H4 (cell line): ENCODE measurements at regions not wholly inside any gene's neighbourhood (a gene's known extent, or its start where the extent isn't known, plus 50 kb on each side); places are given as distances from the start of the nearest gene placed in this dataset.
"Not testable (repeated sequence)": the region's sequence is repeated elsewhere in the genome, so short reads cannot be mapped to it uniquely, and the experiment has no call there.

Source experiments
- DNase-seq: peaks from one replicate; pipeline ENCODE4 v3.0.0-alpha.2; 2015; ENCODE audit warnings: low spot score

GRCh38 chr13:105863300-105863920, 672.1 kb downstream of the EFNB2 start:
- no peak for DNase-seq

DNA sequence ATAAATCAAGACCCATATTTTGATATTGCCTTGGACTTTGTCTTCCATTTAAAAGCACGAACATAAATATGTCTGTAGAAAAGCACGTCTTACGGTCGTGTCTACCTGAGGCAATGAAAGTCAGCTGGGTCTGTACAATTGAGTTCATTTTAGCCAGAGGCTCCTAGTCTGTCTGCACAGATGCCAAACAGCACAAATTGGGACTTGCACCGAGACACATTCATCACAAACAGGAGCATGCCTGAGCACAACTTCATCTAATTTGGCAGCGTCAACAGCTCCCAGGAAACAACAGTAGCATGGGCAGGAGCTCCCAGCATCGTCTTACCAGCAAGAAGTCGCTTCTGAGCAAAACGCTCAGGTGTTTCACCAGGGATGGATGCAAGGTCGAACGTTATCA, 687.0 kb downstream of the EFNB2 start:
- DNase-seq = no peak

DNA sequence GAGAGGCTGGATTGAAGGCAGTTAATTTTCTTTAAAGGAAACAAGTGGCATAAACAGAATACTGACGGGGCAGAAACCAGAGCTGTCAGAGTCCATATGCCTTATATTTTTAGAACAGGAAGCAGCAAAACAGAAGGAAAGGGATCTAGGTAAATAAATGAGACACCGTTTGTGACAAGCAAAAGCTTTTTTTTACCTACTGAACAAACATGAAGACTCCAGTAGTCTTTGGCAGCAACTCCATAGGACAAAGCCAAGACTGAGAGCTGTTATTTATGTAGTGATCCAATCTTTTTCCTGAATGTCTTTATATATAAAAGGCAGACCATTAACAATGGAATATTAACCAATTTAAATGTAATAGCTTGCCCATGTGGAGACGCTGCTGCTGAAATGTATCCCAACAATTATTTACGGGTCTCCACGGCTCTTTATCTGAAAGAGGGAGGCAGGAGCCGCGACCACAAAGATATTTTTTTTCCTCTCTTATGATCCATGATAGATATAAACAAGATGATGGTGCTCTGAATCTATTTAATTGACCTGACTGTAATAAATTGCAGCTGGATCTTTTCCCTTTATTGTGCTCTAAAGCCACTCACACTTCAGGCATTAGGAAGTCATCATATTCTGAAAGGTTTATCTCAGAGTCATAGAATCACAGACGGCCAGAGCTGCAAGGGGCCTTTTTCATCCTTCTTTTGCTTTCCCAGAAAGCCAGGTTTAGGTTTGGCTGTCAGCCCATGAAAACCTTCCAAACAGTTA, 687.8 kb downstream of the EFNB2 start:
- DNase-seq = no peak

DNA sequence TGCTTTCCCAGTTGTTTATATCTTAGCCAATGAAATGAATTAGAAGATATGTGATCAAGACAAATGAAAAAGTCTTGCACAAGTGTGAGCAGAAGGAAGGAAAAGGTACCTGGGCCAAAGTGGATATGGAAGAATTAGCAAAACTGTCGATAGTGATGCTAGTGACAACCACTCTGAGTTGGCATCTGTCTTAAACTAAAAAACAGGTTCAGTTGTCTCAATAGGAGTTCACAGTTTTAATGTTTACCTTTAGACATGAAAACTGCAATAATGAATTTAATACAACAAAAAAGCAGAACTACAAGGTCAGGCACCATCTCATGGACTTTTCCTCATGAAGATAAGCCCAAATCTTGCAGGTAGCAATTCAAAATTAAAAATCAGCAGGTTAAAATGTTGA, 688.5 kb downstream of the EFNB2 start:
- no peak for DNase-seq

GRCh38 chr13:105841286-105841685, 694.2 kb downstream of the EFNB2 start:
- no peak for DNase-seq

DNA sequence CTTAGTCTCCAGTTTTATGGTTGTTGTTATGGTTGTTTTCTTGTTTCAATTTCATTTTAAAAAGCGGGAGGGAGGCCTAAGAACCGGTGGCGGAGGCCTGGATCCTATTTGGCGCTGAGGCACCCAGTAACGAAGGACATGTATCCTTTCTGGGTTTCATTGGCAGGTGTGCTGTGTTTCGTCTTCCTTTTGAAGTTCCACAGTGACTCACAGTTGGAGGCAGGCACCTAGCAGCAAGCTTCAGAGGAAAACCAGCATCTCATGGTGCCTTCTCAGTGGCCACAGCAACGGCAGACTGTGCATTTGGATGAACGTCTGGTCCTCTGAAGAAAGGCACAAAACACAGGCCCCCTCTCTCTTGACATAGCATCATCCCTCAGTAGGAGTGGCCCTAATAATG, 697.2 kb downstream of the EFNB2 start:
- no peak for DNase-seq

GRCh38 chr13:105837295-105837694, 698.2 kb downstream of the EFNB2 start:
- not testable (repeated sequence) for DNase-seq

GRCh38 chr13:105830821-105831220, 704.6 kb downstream of the EFNB2 start:
- no peak for DNase-seq

- DNase-seq = no peak
Measured at GRCh38 chr13:105827111-105827809, 708.2 kb downstream of the EFNB2 start.

DNA sequence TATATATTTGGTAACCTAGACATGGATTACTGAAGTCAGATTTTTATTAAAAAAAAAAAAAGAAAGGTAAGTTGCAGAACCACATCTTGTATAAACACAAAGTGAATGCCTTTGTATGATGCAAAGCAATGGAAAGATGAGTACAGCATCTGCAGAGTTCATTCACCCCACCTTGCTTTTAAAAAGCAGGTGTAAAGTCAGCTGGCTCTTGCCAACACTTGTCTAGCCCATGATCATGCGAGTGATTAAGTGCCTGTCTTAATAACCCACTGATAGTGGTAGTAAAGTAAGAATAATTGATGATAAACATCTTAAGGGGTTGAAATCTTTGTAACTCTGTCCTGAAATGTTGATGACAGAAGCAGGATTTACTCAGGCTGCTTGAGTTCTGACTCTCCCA, 710.4 kb downstream of the EFNB2 start:
- DNase-seq = no peak

DNA sequence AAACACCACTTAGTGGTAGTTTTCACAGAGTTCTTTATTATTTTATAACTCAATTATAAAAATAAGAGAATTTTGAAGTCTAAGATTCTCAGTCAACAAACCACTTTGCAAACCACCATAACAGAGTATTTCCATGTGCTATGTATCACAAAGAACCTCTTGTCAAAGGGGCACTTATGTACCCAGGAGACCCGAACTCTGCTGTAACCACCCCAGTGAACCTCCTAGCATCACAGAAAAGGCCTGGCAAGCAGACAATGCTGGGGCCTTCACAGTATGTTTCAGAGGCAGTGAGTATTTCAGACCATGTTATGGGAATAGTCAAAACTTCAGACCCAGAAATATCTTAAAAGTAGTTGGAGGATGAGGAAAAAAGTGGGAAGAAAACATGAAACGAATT, 714.1 kb downstream of the EFNB2 start:
- no peak for DNase-seq

DNA sequence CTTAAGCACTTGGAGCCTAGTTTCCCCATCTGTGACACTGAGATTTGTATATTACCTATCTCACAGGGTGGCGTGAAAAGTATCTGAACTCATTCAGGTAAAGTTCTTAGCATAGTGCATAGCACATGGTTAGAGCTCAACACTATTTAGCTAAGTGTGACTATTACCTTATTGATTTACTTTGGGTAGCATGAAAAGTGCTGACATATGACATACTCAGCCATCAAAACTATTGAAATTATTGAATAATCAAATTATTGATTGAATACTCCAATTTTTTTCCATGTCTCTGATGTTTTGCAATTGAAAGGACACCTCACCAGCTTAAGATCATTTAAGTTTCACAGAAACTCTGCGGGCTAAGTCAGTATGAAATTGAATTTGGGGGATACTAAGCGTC, 715.0 kb downstream of the EFNB2 start:
- DNase-seq = no peak

- DNase-seq = no peak
Measured at GRCh38 chr13:105817498-105817897, 718.0 kb downstream of the EFNB2 start.

DNA sequence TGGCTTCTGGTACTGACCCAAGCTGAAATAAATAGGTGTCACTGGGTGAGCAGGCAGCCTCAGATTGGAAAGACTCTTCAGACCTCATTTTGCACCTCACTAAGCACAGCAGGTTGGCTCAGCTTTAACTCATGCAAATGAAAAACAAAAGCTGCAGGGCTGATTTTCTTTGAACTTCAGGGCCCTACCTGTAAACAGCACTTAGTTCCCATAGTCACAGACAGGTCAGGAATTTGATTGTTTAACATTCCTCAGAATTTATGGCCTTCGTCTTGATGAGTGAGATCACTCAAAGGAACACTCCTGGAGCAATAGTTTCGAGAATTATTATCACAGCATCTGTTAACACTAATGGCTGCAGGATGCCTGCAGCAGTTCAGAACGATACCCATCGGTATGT, 718.5 kb downstream of the EFNB2 start:
- DNase-seq = no peak

- DNase-seq = no peak
Measured at GRCh38 chr13:105814902-105815250, 720.6 kb downstream of the EFNB2 start.

DNA sequence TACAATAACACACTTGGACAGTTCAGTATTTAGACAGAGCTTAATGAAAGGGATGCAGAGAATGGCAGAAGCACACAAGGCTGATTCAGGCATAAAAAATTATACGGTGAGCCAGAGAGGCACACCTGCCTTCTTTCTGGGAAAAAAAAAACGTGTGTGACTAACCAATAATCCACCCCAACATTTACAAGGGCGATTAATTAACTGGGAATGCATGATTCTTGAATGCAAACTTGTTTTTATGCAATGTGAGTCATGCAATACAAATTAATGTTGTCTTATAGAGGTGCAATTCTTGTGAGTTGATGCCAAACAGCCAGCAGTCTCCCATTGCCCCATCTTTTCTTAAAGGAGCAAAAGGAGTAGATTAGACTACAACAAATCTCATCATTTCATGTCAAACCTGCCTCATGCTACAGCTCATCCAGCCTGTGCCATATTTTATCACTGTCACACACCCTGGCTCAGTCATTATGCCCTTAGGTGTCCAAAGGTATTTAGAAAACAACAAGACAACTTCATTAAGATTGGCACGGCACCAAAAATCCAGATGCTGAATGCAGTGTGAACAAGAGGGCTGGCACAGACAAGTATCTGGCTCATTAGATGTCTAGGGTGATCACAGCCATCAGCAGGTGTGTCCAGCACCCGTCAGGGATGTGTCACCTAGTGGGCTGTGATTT, 721.1 kb downstream of the EFNB2 start:
- DNase-seq = no peak

GRCh38 chr13:105806628-105806920, 728.9 kb downstream of the EFNB2 start:
- DNase-seq = no peak

- no peak for DNase-seq
Measured at GRCh38 chr13:105805892-105806627, 729.4 kb downstream of the EFNB2 start.

- no peak for DNase-seq
Measured at GRCh38 chr13:105804561-105805190, 730.8 kb downstream of the EFNB2 start.

- DNase-seq = no peak
Measured at GRCh38 chr13:105799155-105799554, 736.3 kb downstream of the EFNB2 start.

GRCh38 chr13:105798541-105798940, 736.9 kb downstream of the EFNB2 start:
- DNase-seq = no peak

DNA sequence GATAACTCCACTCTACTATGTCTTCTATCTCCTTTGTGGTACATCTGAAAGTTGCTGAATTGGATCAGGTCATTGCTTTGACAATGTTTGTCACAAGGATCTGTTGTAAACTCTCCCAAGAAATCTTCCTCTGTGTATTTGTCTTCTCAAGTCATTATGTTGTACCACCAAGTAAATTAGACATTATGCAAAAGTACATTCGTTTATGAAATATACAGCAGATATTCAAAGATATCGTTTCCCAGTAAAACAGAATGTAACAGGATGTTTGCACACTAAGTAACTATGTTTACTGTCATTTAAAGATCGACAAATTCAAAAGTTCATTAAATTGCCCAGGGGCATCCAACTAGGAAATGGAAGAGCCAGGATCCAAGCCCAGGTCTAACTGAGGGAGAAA, 739.4 kb downstream of the EFNB2 start:
- no peak for DNase-seq
